Ovary (tissue), 3 donors: ENCODE measurements at regions not wholly inside any gene's neighbourhood (a gene's known extent, or its start where the extent isn't known, plus 50 kb on each side); places are given as distances from the start of the nearest gene placed in this dataset.

ENCODE experiments used
- CTCF ChIP-seq, 3 donors: fragments of 450-650 bp in 2 of 3; fragments of 200-600 bp in 1 of 3; IDR thresholded peaks; one replicate each; pipeline versions ENCODE4 v1.5.1 to v1.8.0; 2016 to 2022; ENCODE audit warnings: antibody characterized with exemption in 3 of 3, mild to moderate bottlenecking in 1 of 3
- EP300 ChIP-seq: sonication (generic); formaldehyde crosslinking; IDR thresholded peaks from one replicate; pipeline ENCODE4 v1.6.1; 2017; ENCODE audit warnings: antibody characterized with exemption
- POLR2A ChIP-seq: fragments of 450-650 bp; IDR thresholded peaks from one replicate; pipeline ENCODE4 v1.6.1; 2017; ENCODE audit warnings: antibody characterized with exemption, mild to moderate bottlenecking, moderate library complexity
- donor health status: DM: no; HTN: no; CAD: no.

- TF ChIP-seq CTCF (IDR thresholded peaks at IDR 0.05) (no peak), POLR2A (no peak), EP300 (no peak)
Measured at GRCh38 chr11:109371444-109372176, 50.4 kb upstream of the C11orf87 start.
